HEK293T (cell line): ENCODE measurements at regions not wholly inside any gene's neighbourhood (a gene's known extent, or its start where the extent isn't known, plus 50 kb on each side); places are given as distances from the start of the nearest gene placed in this dataset.

ENCODE experiments used
- BHLHE40 ChIP-seq: fragments of 450-650 bp; IDR thresholded peaks from 2 replicates; pipeline ENCODE4 v1.6.1; 2016; ENCODE audit warnings: mild to moderate bottlenecking, moderate library complexity, borderline replicate concordance
- ELF4 ChIP-seq: fragments of 450-650 bp; IDR thresholded peaks from 2 replicates; pipeline ENCODE4 v1.6.1; 2017; ENCODE audit warnings: antibody characterized with exemption
- FOXK2 ChIP-seq: fragments of 450-650 bp; IDR thresholded peaks from 2 replicates; pipeline ENCODE4 v1.6.1; 2016; ENCODE audit warnings: mild to moderate bottlenecking
- FOXM1 ChIP-seq: fragments of 450-650 bp; IDR thresholded peaks from 2 replicates; pipeline ENCODE4 v1.6.1; 2017; ENCODE audit warnings: mild to moderate bottlenecking, borderline replicate concordance
- HDGF ChIP-seq: fragments of 450-650 bp; IDR thresholded peaks from 2 replicates; pipeline ENCODE4 v1.6.1; 2017; ENCODE audit warnings: antibody characterized with exemption, borderline replicate concordance
- LEF1 ChIP-seq: fragments of 450-650 bp; IDR thresholded peaks from 2 replicates; pipeline ENCODE4 v1.6.1; 2017; ENCODE audit warnings: mild to moderate bottlenecking, borderline replicate concordance
- PKNOX1 ChIP-seq: fragments of 450-650 bp; IDR thresholded peaks from 2 replicates; pipeline ENCODE4 v1.6.1; 2016
- SUZ12 ChIP-seq: fragments of 450-650 bp; IDR thresholded peaks from 2 replicates; pipeline ENCODE4 v1.6.1; 2016; ENCODE audit warnings: mild to moderate bottlenecking
- ZNF384 ChIP-seq: fragments of 450-650 bp; IDR thresholded peaks from 2 replicates; pipeline ENCODE4 v1.6.1; 2016

GRCh38 chr3:182621435-182622240 is 171.7 kb upstream of the ATP11B start:
- TF ChIP-seq SUZ12: no peak
- TF ChIP-seq ZNF384: no peak
- no peak for TF ChIP-seq FOXM1
- TF ChIP-seq BHLHE40: no peak
- TF ChIP-seq HDGF: no peak
- no peak for TF ChIP-seq PKNOX1
- TF ChIP-seq FOXK2: no peak
- TF ChIP-seq ELF4: no peak
- TF ChIP-seq LEF1: no peak
